Ectodermal cell (in vitro differentiated cells): ENCODE measurements at regions not wholly inside any gene's neighbourhood (a gene's known extent, or its start where the extent isn't known, plus 50 kb on each side); places are given as distances from the start of the nearest gene placed in this dataset.

Source experiments
- H3K27ac ChIP-seq: 2 replicates; pipeline ENCODE4 v1.7.0; 2013; ENCODE audit warnings: mild to moderate bottlenecking, low read depth, low read length; ENCODE audit not compliant: insufficient read depth, poor library complexity, severe bottlenecking
- H3K27me3 ChIP-seq: 2 replicates; pipeline ENCODE4 v1.7.0; 2013; ENCODE audit warnings: mild to moderate bottlenecking, low read length; ENCODE audit not compliant: insufficient read depth, control insufficient read depth, poor library complexity, severe bottlenecking
- H3K36me3 ChIP-seq: one replicate; pipeline ENCODE4 v1.7.0; 2013; ENCODE audit warnings: low read length; ENCODE audit not compliant: control insufficient read depth, insufficient read depth
- H3K4me1 ChIP-seq: one replicate; pipeline ENCODE4 v1.7.0; 2013; ENCODE audit warnings: low read length; ENCODE audit not compliant: control insufficient read depth, insufficient read depth
- H3K4me3 ChIP-seq: 2 replicates; pipeline ENCODE4 v1.7.0; 2013; ENCODE audit warnings: low read depth, low read length, control low read depth; ENCODE audit not compliant: insufficient read depth
- H3K9me3 ChIP-seq: 2 replicates; pipeline ENCODE4 v1.7.0; 2013; ENCODE audit warnings: mild to moderate bottlenecking, low read length, moderate library complexity; ENCODE audit not compliant: control insufficient read depth
- whole genome bisulfite sequencing, 2 experiments: methylation state at CpG; one replicate each; pipeline ENCODE4 v1.1.7; 2013; ENCODE audit warnings: missing lambda C conversion rate in 2 of 2; 5-methylcytosine and 5-hydroxymethylcytosine counted together

- H3K36me3 ChIP-seq, result no peaks in the 10 kb centered on the region
- no peak overlapping the region for H3K27ac ChIP-seq
- no peaks in the 10 kb centered on the region for H3K27me3 ChIP-seq
- peaks cover 3% of the 10 kb centered on the region for H3K9me3 ChIP-seq
- no peak overlapping the region for H3K4me3 ChIP-seq
- H3K4me1 ChIP-seq, result no peaks in the 10 kb centered on the region
- 92 to 93% methylated on average over 3 of the region's 3 CpGs for WGBS, 2 experiments
Observed at GRCh38 chr21:29396951-29397455, 98.3 kb downstream of the BACH1 start.

DNA sequence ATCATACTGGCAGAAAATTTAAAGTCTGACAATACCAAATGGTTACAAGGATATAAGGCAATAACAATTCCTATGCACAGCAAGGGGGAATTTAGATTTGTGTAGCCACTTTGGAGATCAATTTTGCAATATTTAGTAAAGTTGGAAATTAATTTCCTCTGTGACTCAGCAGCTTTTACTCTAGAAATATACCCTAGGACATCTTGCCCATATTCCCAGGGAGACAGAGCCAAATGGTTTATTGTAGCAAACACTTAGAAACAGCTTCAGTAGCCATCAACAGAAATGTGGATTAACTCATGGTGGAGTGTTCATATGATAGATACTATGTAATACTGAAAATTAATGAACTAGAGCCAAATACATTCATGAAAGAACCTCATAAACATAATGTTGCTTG, 104.6 kb downstream of the BACH1 start:
- Histone ChIP-seq H3K36me3 (no peaks in the 10 kb centered on the region), H3K27ac (no peak overlapping the region), H3K27me3 (no peaks in the 10 kb centered on the region), H3K4me1 (no peaks in the 10 kb centered on the region), H3K9me3 (peaks cover 3% of the 10 kb centered on the region), H3K4me3 (no peak overlapping the region)

DNA sequence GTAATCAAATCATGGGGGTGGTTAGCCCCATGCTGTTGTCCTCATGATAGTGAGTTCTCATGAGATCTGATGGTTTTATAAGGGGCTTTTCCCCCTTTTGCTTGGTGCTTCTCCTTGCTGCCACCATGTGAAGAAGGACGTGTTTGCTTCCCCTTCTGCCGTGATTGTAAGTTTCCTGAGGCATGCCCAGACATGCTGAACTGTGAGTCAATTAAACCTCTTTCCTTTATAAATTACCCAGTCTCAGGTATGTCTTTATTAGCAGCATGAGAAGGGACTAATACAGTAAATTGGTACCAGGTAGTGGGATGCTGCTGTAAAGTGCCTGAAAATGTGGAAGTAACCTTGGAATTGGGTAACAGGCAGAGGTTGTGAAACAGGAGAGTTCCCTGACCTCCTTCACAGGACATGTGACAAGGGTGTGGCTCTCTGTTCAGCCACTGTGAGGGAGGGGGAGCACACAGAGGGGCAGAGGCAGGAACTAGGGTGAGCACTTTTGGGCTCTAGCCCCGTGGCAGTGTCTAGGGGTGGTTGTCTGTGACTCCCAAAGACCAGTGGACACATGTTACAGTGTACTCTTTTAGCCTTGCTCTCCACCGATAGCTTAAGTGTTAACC, 105.3 kb downstream of the BACH1 start:
- Histone ChIP-seq H3K4me1 (no peaks in the 10 kb centered on the region), H3K27me3 (no peaks in the 10 kb centered on the region), H3K36me3 (no peaks in the 10 kb centered on the region), H3K27ac (no peak overlapping the region), H3K9me3 (peaks cover 2% of the 10 kb centered on the region), H3K4me3 (no peak overlapping the region)
- 89 to 93% methylated on average over 4 of the region's 4 CpGs for WGBS, 2 experiments

GRCh38 chr21:29405503-29406122, 106.9 kb downstream of the BACH1 start:
- Histone ChIP-seq H3K9me3 (no peaks in the 10 kb centered on the region), H3K27ac (no peak overlapping the region), H3K4me1 (no peaks in the 10 kb centered on the region), H3K4me3 (no peak overlapping the region), H3K36me3 (no peaks in the 10 kb centered on the region), H3K27me3 (no peaks in the 10 kb centered on the region)
- 89 to 90% methylated on average over 2 of the region's 2 CpGs for WGBS, 2 experiments

GRCh38 chr21:29406385-29406784, 107.7 kb downstream of the BACH1 start:
- Histone ChIP-seq H3K4me1 (no peaks in the 10 kb centered on the region), H3K36me3 (no peaks in the 10 kb centered on the region), H3K9me3 (no peaks in the 10 kb centered on the region), H3K4me3 (no peak overlapping the region), H3K27me3 (no peaks in the 10 kb centered on the region), H3K27ac (no peak overlapping the region)

DNA sequence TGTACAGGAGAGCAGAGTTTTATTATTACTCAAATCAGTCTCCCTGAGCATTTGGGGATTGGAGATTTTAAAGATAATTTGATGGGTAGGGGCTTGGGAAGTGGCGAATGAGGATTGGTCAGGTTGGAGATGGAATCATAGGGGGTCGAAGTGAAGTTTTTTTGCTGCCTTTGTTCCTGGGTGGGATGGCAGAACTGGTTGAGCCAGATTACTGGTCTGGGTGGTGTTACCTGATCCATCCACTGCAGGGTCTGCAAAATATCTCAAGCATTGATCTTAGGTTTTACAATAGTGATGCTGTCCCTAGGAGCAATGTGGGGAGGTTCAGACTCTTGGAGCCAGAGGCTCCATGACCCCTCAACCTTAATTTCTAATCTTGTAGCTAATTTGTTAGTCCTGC, 108.8 kb downstream of the BACH1 start:
- 90 to 97% methylated on average over 2 of the region's 2 CpGs for WGBS, 2 experiments

GRCh38 chr21:29413683-29414082, 115.0 kb downstream of the BACH1 start:
- 77 to 79% methylated on average over 3 of the region's 3 CpGs for WGBS, 2 experiments
- Histone ChIP-seq H3K27ac (no peak overlapping the region), H3K4me1 (no peaks in the 10 kb centered on the region)

More for the DNA sequence above, 108.8 kb downstream of the BACH1 start:
- no peaks in the 10 kb centered on the region for H3K4me1 ChIP-seq
- H3K27ac ChIP-seq, result no peak overlapping the region
- no peak overlapping the region for H3K4me3 ChIP-seq
- H3K36me3 ChIP-seq, result no peaks in the 10 kb centered on the region
- no peaks in the 10 kb centered on the region for H3K9me3 ChIP-seq
- no peaks in the 10 kb centered on the region for H3K27me3 ChIP-seq

DNA sequence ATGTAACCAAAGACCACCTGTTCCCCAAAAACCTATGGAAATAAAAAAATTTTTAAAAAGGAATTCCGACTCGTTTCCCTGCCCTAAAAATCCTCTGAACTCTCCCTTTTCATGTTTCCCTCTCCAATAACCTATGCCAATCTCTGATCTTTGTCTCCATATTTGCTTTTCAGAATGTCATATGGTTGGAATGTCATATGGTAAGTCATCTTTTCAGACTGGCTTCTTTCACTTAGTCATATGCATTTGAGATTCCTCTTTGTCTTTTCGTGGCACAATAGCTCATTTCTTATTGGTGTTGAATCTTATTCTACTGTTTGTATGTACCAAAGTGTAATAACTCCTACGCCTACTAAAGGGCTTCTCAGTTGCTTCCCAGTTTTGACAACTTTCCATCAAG, 117.5 kb downstream of the BACH1 start:
- Histone ChIP-seq H3K27me3 (no peaks in the 10 kb centered on the region), H3K27ac (no peak overlapping the region), H3K9me3 (no peaks in the 10 kb centered on the region), H3K4me1 (no peaks in the 10 kb centered on the region), H3K4me3 (no peak overlapping the region), H3K36me3 (no peaks in the 10 kb centered on the region)
- 93 to 96% methylated on average over 2 to 4 of the region's 4 CpGs for WGBS, 2 experiments

More at GRCh38 chr21:29413683-29414082, 115.0 kb downstream of the BACH1 start:
- no peaks in the 10 kb centered on the region for H3K36me3 ChIP-seq
- H3K27me3 ChIP-seq, result no peaks in the 10 kb centered on the region
- no peak overlapping the region for H3K4me3 ChIP-seq
- H3K9me3 ChIP-seq, result no peaks in the 10 kb centered on the region

DNA sequence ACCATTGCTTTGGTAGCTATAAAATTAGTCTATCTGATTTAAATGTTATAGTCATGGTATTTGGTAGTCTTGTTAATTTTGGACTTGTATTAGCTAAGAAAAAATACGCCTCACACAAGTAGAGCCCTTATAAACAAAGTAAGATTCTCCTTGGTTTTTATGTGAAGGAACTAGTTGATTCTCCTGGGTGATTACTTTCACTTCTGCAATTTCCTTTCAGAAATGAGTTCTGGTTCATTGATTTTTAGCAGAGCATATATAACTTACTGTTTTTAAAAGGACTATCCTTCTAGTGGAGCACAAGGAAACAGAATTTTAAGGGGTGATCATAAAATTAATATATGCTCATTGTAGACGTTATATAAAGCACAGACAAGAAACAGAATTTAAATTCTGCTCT, 120.1 kb downstream of the BACH1 start:
- WGBS, 2 experiments, result 100% methylated on average over 1 of the region's 2 CpGs
- Histone ChIP-seq H3K4me1 (no peaks in the 10 kb centered on the region), H3K9me3 (no peaks in the 10 kb centered on the region), H3K4me3 (no peak overlapping the region), H3K36me3 (no peaks in the 10 kb centered on the region), H3K27me3 (no peaks in the 10 kb centered on the region), H3K27ac (no peak overlapping the region)

DNA sequence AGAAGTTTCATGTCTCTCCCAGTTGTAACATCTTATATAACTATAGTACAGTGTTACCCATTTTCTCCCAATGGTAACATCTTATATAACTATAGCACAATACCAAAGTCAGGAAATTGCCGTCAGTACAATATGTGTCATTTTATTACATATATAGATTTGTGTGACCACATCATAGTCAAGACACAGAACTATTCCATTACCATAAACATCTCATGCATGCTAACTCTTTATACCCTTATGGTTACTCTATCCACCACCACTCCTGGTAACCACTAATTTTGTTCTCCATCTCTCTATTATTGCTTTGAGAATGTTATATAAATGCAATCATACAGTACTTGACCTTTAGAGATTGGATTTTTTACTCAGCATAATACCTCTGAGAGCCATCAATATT, 120.7 kb downstream of the BACH1 start:
- Histone ChIP-seq H3K4me3 (no peak overlapping the region), H3K27me3 (no peaks in the 10 kb centered on the region), H3K4me1 (no peaks in the 10 kb centered on the region), H3K36me3 (no peaks in the 10 kb centered on the region), H3K27ac (no peak overlapping the region), H3K9me3 (no peaks in the 10 kb centered on the region)
- no CpG with 5 or more reads among the region's 1 CpG for WGBS, 2 experiments
